OCI-LY7 (cell line): ENCODE measurements at regions not wholly inside any gene's neighbourhood (a gene's known extent, or its start where the extent isn't known, plus 50 kb on each side); places are given as distances from the start of the nearest gene placed in this dataset.

Source experiments
- BruUV-seq: library from RNA; stranded (reverse); fragments of 400-500 nt; replicated peaks from 2 replicates; lab custom pipeline; 2021; lab: Mats Ljungman, UMichigan
- CTCF ChIA-PET: fragments of 300-600 bp; sonication (Branson Sonifier 250); formaldehyde crosslinking; loops from one replicate; lab custom pipeline; 2022; ENCODE audit warnings: antibody characterized with exemption; ENCODE audit not compliant: unreplicated experiment; lab: Charles Lee
- POLR2A ChIA-PET: fragments of 300-600 bp; sonication (Branson Sonifier 250); formaldehyde crosslinking; loops from one replicate; lab custom pipeline; 2022; ENCODE audit warnings: antibody characterized with exemption; lab: Charles Lee
- DNase-seq: peaks from one replicate; pipeline ENCODE4 v3.0.0-alpha.2; 2015; ENCODE audit warnings: low spot score
- H2AFZ ChIP-seq: fragments of 200-600 bp; sonication (generic), shearing (Covaris generic); 2 replicates; pipeline ENCODE4 v1.6.1; 2014; ENCODE audit warnings: mild to moderate bottlenecking, antibody characterized with exemption, low read length, moderate library complexity
- H3K27ac ChIP-seq: fragments of 200-600 bp; sonication (generic); 2 replicates; pipeline ENCODE4 v1.5.1; 2014; ENCODE audit warnings: mixed run types, low read depth, mild to moderate bottlenecking, moderate library complexity, low read length, inconsistent platforms; ENCODE audit not compliant: poor library complexity, severe bottlenecking
- H3K36me3 ChIP-seq: fragments of 200-600 bp; sonication (generic); 2 replicates; pipeline ENCODE4 v1.6.1; 2014; ENCODE audit warnings: mild to moderate bottlenecking, antibody characterized with exemption, low read length, moderate library complexity, mixed read lengths; ENCODE audit not compliant: insufficient read depth
- H3K4me1 ChIP-seq: fragments of 200-600 bp; sonication (generic); 2 replicates; pipeline ENCODE4 v1.5.1; 2014; ENCODE audit warnings: mild to moderate bottlenecking, low read length; ENCODE audit not compliant: insufficient read depth, poor library complexity, severe bottlenecking
- H3K4me2 ChIP-seq: fragments of 200-600 bp; sonication (generic); 2 replicates; pipeline ENCODE4 v1.6.1; 2014; ENCODE audit warnings: mild to moderate bottlenecking, low read length
- H3K4me3 ChIP-seq: fragments of 200-600 bp; sonication (generic); 2 replicates; pipeline ENCODE4 v1.5.1; 2014; ENCODE audit warnings: mild to moderate bottlenecking, low read depth, low read length; ENCODE audit not compliant: poor library complexity, severe bottlenecking
- H3K79me2 ChIP-seq: fragments of 200-600 bp; sonication (generic); 2 replicates; pipeline ENCODE4 v1.6.1; 2016; ENCODE audit warnings: low read depth, mild to moderate bottlenecking, low read length, moderate library complexity, mixed read lengths; ENCODE audit not compliant: insufficient read depth
- H3K9me2 ChIP-seq: fragments of 200-600 bp; sonication (generic); 2 replicates; pipeline ENCODE4 v1.6.1; 2016; ENCODE audit warnings: mild to moderate bottlenecking, low read length, mixed read lengths; ENCODE audit not compliant: insufficient read depth
- H3K9me3 ChIP-seq: fragments of 200-600 bp; sonication (generic); 2 replicates; pipeline ENCODE4 v1.6.1; 2014; ENCODE audit warnings: mild to moderate bottlenecking, mixed run types, low read length, mixed read lengths
- H4K20me1 ChIP-seq: fragments of 200-600 bp; sonication (generic); 2 replicates; pipeline ENCODE4 v1.6.1; 2014; ENCODE audit warnings: mild to moderate bottlenecking, antibody characterized with exemption, low read length, moderate library complexity, mixed read lengths; ENCODE audit not compliant: insufficient read depth
- CTCF ChIP-seq: fragments of 200-600 bp; sonication (generic); conservative IDR thresholded peaks from 2 replicates; pipeline ENCODE4 v1.5.1; 2014; ENCODE audit warnings: mild to moderate bottlenecking, antibody characterized with exemption, low read length, moderate library complexity, mixed read lengths
- EZH2phosphoT487 ChIP-seq: fragments of 200-600 bp; sonication (generic); IDR thresholded peaks from 2 replicates; pipeline ENCODE4 v1.6.1; 2018; ENCODE audit warnings: low read depth, borderline replicate concordance, mild to moderate bottlenecking, mixed run types, antibody characterized with exemption, low read length, moderate library complexity, mixed read lengths
- intact Hi-C: fragments of 100-400 bp; cut with micrococcal nuclease; formaldehyde crosslinking; loops from one replicate; pipeline ENCODE4 v1.10.0; 2022; ENCODE audit not compliant: unreplicated experiment

GRCh38 chr6:141307309-141307998, 825.3 kb upstream of the GJE1 start:
- Histone ChIP-seq H3K4me3 (no peak overlapping the region), H3K9me3 (no peaks in the 10 kb centered on the region), H4K20me1 (no peaks in the 10 kb centered on the region), H3K9me2 (no peaks in the 10 kb centered on the region), H3K27ac (no peak overlapping the region), H2AFZ (no peak overlapping the region), H3K79me2 (no peaks in the 10 kb centered on the region), H3K36me3 (no peaks in the 10 kb centered on the region), H3K4me1 (no peaks in the 10 kb centered on the region), H3K4me2 (no peak overlapping the region)
- ChIA-PET POLR2A (no interaction called here), CTCF (no interaction called here)
- intact Hi-C loops = no loop called here
- no peak for DNase-seq
- no TSS peak for BruUV-seq
- no peak for TF ChIP-seq EZH2phosphoT487
- no peak for TF ChIP-seq CTCF

- intact Hi-C loops = no loop called here
- H2AFZ ChIP-seq = no peak overlapping the region
- no TSS peak for BruUV-seq
Measured at GRCh38 chr6:141303907-141304306, 828.8 kb upstream of the GJE1 start.

More at GRCh38 chr6:141303907-141304306, 828.8 kb upstream of the GJE1 start:
- Histone ChIP-seq H3K36me3 (no peaks in the 10 kb centered on the region), H3K4me2 (no peak overlapping the region), H3K27ac (no peak overlapping the region), H4K20me1 (no peaks in the 10 kb centered on the region), H3K9me3 (no peaks in the 10 kb centered on the region), H3K79me2 (no peaks in the 10 kb centered on the region), H3K4me3 (no peak overlapping the region), H3K9me2 (no peaks in the 10 kb centered on the region), H3K4me1 (no peaks in the 10 kb centered on the region)
- CTCF ChIA-PET = no interaction called here
- TF ChIP-seq EZH2phosphoT487 = no peak
- TF ChIP-seq CTCF = no peak
- POLR2A ChIA-PET = no interaction called here
- no peak for DNase-seq
